ENCODE measurements at regions not wholly inside any gene's neighbourhood (a gene's known extent, or its start where the extent isn't known, plus 50 kb on each side); places are given as distances from the start of the nearest gene placed in this dataset.

- Mint-ChIP-seq H3K27me3 (no peaks in the 10 kb centered on the region), H3K4me3 (no peak overlapping the region)
These were observed 957.3 kb downstream of the IGSF11 start for GRCh38 chr3:118077332-118077731.

GRCh38 chr3:118080889-118081288, 953.8 kb downstream of the IGSF11 start:
- H3K27me3 Mint-ChIP-seq = no peaks in the 10 kb centered on the region
- no peak for TF ChIP-seq CTCF (conservative IDR thresholded peaks at IDR 0.05)
- no peak overlapping the region for H3K4me3 Mint-ChIP-seq
- peaks cover 6% of the 10 kb centered on the region for H3K4me1 Mint-ChIP-seq (ENCODE audit: unreplicated experiment)
- no peaks in the 10 kb centered on the region for H3K36me3 Mint-ChIP-seq
- no peak for DNase-seq (ENCODE audit: extremely low spot score, unreplicated experiment)
- H3K27ac Mint-ChIP-seq = no peak overlapping the region
- H3K9me3 Mint-ChIP-seq = no peaks in the 10 kb centered on the region

More at GRCh38 chr3:118077332-118077731, 957.3 kb downstream of the IGSF11 start:
- H3K27ac Mint-ChIP-seq = no peak overlapping the region
- TF ChIP-seq CTCF (conservative IDR thresholded peaks at IDR 0.05) = no peak
- H3K9me3 Mint-ChIP-seq = peaks cover 10% of the 10 kb centered on the region
- H3K36me3 Mint-ChIP-seq = no peaks in the 10 kb centered on the region
- H3K4me1 Mint-ChIP-seq (ENCODE audit: unreplicated experiment) = peaks cover 6% of the 10 kb centered on the region
- no peak for DNase-seq (ENCODE audit: extremely low spot score, unreplicated experiment)

- Mint-ChIP-seq H3K27ac (no peak overlapping the region), H3K4me1 (ENCODE audit: unreplicated experiment) (no peaks in the 10 kb centered on the region), H3K4me3 (no peak overlapping the region), H3K27me3 (no peaks in the 10 kb centered on the region), H3K36me3 (no peaks in the 10 kb centered on the region), H3K9me3 (peaks cover 7% of the 10 kb centered on the region)
- no peak for DNase-seq (ENCODE audit: extremely low spot score, unreplicated experiment)
- TF ChIP-seq CTCF (conservative IDR thresholded peaks at IDR 0.05) = no peak
These were observed 946.0 kb downstream of the IGSF11 start for GRCh38 chr3:118088696-118089095.

- H3K36me3 Mint-ChIP-seq = no peaks in the 10 kb centered on the region
- no peaks in the 10 kb centered on the region for H3K27me3 Mint-ChIP-seq
- H3K4me1 Mint-ChIP-seq (ENCODE audit: unreplicated experiment) = no peaks in the 10 kb centered on the region
- TF ChIP-seq CTCF (conservative IDR thresholded peaks at IDR 0.05) = no peak
- DNase-seq (ENCODE audit: extremely low spot score, unreplicated experiment) = no peak
- H3K9me3 Mint-ChIP-seq = peaks cover 7% of the 10 kb centered on the region
- no peak overlapping the region for H3K4me3 Mint-ChIP-seq
- no peak overlapping the region for H3K27ac Mint-ChIP-seq
These were observed 945.1 kb downstream of the IGSF11 start for GRCh38 chr3:118089563-118089962.

GRCh38 chr3:118097226-118097625, 937.4 kb downstream of the IGSF11 start:
- no peak overlapping the region for H3K27ac Mint-ChIP-seq
- H3K9me3 Mint-ChIP-seq = peaks cover 5% of the 10 kb centered on the region
- peaks cover 4% of the 10 kb centered on the region for H3K27me3 Mint-ChIP-seq
- no peak for TF ChIP-seq CTCF (conservative IDR thresholded peaks at IDR 0.05)
- no peak overlapping the region for H3K4me3 Mint-ChIP-seq
- H3K4me1 Mint-ChIP-seq (ENCODE audit: unreplicated experiment) = no peaks in the 10 kb centered on the region
- no peak for DNase-seq (ENCODE audit: extremely low spot score, unreplicated experiment)
- H3K36me3 Mint-ChIP-seq = no peaks in the 10 kb centered on the region

- Mint-ChIP-seq H3K27ac (no peak overlapping the region), H3K27me3 (peaks cover 4% of the 10 kb centered on the region), H3K4me1 (ENCODE audit: unreplicated experiment) (no peaks in the 10 kb centered on the region), H3K9me3 (peaks cover under 1% of the 10 kb centered on the region), H3K36me3 (no peaks in the 10 kb centered on the region), H3K4me3 (no peak overlapping the region)
- DNase-seq (ENCODE audit: extremely low spot score, unreplicated experiment) = no peak
- TF ChIP-seq CTCF (conservative IDR thresholded peaks at IDR 0.05) = no peak
These were observed 937.0 kb downstream of the IGSF11 start for GRCh38 chr3:118097660-118098059.

Measured in type B pancreatic cell (in vitro differentiated cells).